ENCODE measurements at regions not wholly inside any gene's neighbourhood (a gene's known extent, or its start where the extent isn't known, plus 50 kb on each side); places are given as distances from the start of the nearest gene placed in this dataset.
"Not testable (repeated sequence)": the region's sequence is repeated elsewhere in the genome, so short reads cannot be mapped to it uniquely, and the experiment has no call there.

GRCh38 chr15:67920524-67921240 lies 80.8 kb upstream of the RNU6-1 start:
- no peak for DNase-seq

DNA sequence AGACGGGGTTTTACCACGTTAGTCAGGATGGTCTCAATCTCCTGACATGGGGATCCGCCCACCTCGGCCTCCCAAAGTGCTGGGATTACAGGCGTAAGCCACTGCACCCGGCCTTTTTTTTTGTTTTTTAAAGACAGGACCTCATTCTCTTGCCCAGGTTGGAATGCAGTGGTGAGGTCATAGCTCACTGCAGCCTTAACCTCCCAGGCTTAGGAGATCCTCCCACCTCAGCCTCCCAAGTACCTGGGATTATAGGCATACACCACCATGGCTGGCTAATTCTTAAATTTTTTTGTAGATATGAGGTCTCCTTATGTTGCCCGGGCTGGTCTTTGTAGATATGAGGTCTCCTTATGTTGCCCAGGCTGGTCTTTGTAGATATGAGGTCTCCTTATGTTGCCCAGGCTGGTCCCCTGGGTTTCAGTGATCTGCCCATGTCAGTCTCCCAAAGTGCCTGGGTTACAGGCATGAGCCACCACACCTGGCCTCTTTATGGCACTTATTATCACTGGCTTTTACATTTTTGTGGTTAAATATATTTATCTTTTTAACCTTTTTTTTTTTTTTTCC lies 82.3 kb upstream of the RNU6-1 start:
- no peak for DNase-seq

- no peak for DNase-seq
Observed at GRCh38 chr15:67922971-67923945, 83.4 kb upstream of the RNU6-1 start.

DNA sequence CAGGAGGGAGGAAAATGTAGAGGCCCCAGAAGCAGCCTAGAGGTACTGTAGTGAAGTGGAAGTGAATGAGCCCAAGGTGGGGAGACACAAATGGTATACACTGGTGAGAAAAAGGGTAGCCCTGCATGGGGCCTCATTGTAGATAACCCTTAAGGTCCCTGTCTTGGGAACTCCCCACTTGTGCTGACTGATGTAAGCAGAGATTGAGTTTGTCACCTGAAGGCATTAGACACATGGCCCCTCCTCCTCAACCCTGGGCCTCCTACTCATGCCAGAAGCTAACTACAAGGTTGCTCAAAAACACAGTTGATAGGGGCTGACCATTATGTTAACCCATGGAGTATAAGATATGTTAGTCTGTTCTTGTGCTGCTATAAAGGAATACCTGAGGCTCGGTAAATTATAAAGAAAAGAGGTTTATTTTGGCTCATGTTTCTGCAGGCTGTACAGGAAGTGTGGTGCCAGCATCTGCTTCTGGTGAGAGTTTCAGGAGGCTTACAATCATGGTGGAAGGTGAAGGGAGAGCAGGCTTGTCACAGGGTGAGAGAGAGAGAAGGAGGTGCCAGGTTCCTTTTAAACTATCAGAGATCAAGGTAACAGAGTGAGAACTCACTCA lies 84.6 kb upstream of the RNU6-1 start:
- DNase-seq: no peak

DNA sequence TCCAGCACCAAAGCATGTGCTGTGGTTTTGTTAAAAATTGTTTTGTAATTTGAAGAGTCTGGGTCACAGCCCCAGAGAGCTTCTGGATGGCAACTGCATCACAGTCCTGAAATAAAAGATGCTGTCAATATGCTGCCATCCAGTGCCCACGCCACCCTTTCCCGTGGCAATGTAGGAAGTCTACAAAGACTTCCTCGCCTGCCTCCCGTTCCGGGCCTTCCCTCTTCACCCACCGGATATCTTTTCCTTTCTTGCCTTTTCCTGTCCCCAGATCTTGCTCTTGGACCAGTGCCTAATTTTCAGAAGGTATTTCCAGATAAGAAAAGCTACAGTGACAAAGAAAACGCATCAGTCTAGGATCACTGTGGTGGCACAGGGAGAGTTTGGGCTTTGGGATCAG lies 85.3 kb upstream of the RNU6-1 start:
- no peak for DNase-seq

DNA sequence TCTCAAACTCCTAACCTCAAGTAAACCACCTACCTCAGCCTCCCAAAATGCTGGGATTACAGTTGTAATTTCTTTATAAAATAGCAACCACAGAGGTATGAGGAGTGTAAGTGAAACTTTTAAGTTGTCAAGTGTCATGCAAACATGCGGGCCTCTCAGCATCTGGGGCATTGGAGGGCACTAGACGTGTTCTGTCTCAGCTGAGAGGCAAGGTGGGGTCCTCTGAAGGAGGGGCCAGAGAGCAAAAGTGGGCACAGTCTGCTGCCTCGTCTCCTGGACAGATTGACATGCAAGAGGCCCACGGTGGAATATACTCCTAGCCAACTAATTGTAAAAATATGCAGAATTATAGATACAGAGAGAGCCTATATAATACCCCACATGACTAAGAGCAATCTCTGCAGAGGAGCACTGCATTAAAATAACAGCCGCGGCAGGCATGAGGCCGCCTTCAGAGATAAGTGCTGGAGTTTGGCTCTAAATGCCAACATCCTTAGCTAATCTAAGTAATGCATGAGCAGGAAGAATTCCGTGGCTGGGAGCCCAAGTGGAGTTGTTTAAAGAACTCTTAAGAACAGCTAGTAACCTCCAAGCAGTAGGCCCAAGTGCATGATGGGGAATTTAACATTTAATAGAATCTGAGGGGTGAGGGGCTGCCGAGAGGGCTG lies 87.8 kb upstream of the RNU6-1 start:
- DNase-seq: no peak

- DNase-seq: no peak
Observed at GRCh38 chr15:67928666-67929065, 88.8 kb upstream of the RNU6-1 start.

DNA sequence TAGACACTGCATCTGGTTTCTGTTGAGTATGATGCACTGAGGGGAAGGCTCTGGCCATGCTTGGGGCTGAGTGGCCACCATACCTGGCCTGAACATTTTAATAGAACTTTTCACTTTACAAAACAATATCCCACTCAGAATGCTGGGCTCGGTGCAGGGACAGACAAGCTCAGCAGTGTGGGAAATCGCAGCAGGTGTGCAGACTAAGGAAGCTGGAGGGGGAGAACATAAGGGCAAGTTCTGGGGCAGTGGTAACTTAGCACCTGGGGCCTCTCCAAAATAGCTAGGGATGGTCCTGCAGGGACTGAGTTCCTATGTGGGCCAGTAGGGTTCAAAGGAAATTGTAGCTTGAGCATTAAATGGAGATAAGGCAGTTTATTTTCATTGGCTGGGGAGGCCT lies 90.9 kb upstream of the RNU6-1 start:
- DNase-seq: no peak

GRCh38 chr15:67931861-67932260 lies 92.0 kb upstream of the RNU6-1 start:
- DNase-seq: no peak

DNA sequence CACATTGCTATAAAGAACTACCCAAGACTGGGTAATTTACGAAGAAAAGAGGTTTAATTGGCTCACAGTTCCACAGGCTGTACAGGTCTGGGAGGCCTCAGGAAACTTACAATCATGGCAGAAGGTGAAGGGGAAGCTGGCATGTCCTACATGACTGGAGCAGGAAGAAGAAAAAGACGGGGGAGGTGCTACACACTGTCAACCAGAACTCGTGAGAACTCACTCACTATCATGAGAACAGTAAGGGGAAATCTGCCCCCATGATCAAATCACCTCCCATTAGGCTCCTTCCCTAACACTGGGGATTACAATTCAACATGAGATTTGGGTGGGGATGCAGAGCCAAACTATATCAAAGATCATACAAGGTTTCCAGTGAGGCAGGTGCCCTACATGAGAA lies 94.3 kb upstream of the RNU6-1 start:
- not testable (repeated sequence) for DNase-seq

- DNase-seq: no peak
Observed at GRCh38 chr15:67935244-67935643, 95.4 kb upstream of the RNU6-1 start.

- no peak for DNase-seq
Observed at GRCh38 chr15:67936258-67936657, 96.4 kb upstream of the RNU6-1 start.

GRCh38 chr15:67937153-67937761 lies 97.4 kb upstream of the RNU6-1 start:
- DNase-seq: no peak

GRCh38 chr15:67939179-67939578 lies 99.3 kb upstream of the RNU6-1 start:
- DNase-seq: not testable (repeated sequence)

- DNase-seq: not testable (repeated sequence)
Observed at GRCh38 chr15:67939588-67940323, 99.9 kb upstream of the RNU6-1 start.

- no peak for DNase-seq
Observed at GRCh38 chr15:67940324-67940719, 100.5 kb upstream of the RNU6-1 start.

- DNase-seq: no peak
Observed at GRCh38 chr15:67941648-67942310, 101.9 kb upstream of the RNU6-1 start.

DNA sequence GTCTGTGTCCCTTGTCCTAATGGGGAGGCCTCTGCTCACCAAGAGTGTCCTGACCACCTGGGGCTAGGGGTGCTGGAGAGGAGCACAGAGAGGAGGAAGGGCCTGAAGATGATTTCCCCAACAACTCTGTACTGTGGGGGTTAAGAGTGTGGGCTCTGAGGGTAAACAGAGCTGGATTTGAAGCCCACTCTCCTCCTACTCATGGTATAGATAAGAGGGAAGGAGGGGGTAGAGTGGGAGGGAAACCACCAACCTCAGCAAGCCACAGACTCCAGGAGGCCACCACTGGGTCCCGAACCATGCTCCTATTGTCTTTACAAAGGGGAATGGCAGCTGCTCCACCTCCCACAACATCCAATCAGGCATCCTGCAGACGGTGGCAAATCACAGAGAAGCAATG lies 103.6 kb upstream of the RNU6-1 start:
- no peak for DNase-seq

GRCh38 chr15:67944010-67944641 lies 104.3 kb upstream of the RNU6-1 start:
- DNase-seq: no peak

GRCh38 chr15:67945131-67945530 lies 105.3 kb upstream of the RNU6-1 start:
- no peak for DNase-seq
